GM18909 (cell line): ENCODE measurements at regions not wholly inside any gene's neighbourhood (a gene's known extent, or its start where the extent isn't known, plus 50 kb on each side); places are given as distances from the start of the nearest gene placed in this dataset.

Source experiments
- ATAC-seq: cut with Tn5 transposase; IDR thresholded peaks from one replicate; pipeline ENCODE4 v1.9.1; 2021; ENCODE audit warnings: mild to moderate bottlenecking; ENCODE audit not compliant: unreplicated experiment, poor library complexity

DNA sequence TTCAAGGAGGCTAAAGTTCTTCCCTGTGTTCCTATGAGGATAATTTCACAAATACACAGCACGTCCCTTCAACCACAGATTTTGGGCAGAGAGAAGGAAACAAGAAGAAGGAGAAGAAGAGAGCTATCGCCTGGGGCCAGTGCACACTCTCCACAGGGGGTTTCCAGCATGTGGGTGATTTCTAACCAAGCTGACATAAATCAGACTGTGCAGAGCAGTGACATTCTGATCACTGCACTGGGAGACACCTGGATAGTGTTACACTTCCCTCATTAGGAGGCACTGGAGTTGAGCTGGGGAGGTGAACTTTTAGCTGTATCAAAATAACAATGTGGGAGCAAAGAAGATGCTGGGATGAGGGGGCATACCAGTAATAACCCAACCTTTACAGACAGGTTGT is 71.8 kb upstream of the CENPW start:
- ATAC-seq: peak; percentile 90

- ATAC-seq: no peak
These were observed 59.6 kb upstream of the CENPW start for GRCh38 chr6:126280287-126280686.

DNA sequence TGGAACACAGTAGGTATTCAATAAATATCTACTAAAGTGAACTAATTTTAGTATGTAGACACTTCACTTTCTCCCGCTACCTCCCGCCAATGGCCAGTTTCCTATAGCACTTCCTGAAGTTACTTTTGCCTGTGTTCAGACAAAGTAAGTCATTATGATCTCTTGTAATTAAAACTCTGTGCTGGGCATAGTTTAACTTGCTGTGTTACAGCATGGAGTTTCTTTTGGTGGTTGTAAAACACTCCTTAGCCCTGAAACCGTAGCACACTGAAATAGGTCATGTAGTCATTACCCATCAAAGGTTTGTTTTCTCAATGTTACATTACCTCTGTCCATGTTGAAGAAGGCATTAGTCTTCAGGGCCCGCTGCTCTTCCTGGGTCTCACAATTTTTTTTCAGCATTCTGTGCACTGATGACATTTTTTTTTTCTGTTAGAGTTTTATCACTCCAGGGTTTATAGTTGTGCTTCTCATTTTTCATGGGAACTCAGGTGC is 54.0 kb upstream of the CENPW start:
- no peak for ATAC-seq
